DMS 273 (cell line): ENCODE measurements at regions not wholly inside any gene's neighbourhood (a gene's known extent, or its start where the extent isn't known, plus 50 kb on each side); places are given as distances from the start of the nearest gene placed in this dataset.

Experiments used
- DNase-seq: peaks from one replicate; lab custom pipeline; 2025; ENCODE audit not compliant: unreplicated experiment; lab: John Stamatoyannopoulos, UW

DNA sequence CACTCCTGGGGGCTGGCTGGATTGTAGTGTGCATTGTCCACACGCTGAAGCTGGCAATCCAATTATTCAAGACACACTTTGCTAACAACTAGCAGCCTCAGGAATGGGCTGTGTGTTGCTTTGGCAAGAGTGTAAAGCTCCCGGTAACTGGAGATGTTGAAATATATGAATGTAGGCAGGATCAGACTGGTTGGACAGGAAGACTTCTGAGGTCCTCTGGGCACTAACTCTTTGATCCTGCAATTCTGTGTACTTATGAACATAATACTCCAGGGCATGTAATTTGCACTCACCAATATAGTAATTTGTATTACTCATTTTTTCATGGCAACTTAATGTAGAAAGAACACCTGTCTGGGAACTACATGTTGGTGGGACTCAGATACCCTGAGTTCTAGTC, 106.7 kb upstream of the SLC28A3 start:
- DNase-seq, result no peak

DNA sequence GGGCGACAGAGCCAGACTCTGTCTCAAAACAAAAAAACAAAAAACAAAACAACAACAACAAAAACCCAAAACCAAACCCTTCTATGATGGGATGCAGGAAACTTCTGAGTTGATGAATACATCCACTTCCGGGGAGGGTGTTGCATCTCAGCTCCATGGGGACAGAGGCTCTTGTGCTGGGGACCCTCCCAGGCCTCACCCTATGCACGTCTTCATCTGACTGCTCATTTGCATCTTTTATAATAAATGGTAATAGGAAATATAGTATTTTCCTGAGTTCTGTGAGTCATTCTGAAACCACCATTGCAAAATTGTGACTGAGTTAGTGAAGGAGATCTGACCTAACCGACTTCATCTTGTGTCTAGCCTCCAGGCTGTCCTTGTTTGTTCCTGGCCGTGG, 109.5 kb upstream of the SLC28A3 start:
- no peak for DNase-seq

DNA sequence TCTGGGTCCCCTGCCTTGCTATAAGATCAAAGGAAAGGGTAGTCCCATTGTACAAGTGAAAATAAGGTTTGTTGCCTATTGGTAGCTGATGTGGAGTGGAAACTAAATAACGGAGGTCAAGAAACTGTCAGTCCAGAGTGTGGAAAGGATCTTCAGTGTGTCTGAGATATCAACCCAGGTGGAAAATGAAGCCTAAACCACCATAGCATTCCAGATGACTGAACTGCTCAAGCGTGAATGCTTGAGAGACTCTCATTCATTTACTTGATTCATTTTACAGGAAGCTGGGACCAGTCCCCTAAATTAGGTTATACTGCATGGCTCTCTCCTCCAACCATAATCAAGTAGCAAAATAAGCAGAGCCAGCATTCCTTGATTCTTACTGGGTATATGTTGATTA, 116.0 kb upstream of the SLC28A3 start:
- no peak for DNase-seq

DNA sequence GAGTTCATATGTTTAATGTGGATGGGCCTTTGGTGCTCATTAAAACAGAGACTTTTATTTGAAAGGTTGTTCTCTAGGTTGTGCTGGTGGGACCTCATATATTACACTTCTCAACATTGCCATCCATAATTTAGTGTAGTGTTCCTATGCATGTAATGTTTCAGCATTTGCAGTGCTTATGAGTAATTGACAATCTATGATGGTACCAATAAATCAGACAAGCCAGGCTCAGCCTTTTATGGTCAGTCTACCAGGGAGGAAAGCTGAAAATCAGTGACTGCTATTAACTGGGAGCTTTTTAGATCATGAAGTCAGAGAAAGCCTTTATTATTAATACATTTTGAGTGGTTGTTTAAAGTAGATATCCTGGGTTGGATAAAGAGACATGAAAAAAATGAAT, 120.1 kb upstream of the SLC28A3 start:
- DNase-seq, result no peak

DNA sequence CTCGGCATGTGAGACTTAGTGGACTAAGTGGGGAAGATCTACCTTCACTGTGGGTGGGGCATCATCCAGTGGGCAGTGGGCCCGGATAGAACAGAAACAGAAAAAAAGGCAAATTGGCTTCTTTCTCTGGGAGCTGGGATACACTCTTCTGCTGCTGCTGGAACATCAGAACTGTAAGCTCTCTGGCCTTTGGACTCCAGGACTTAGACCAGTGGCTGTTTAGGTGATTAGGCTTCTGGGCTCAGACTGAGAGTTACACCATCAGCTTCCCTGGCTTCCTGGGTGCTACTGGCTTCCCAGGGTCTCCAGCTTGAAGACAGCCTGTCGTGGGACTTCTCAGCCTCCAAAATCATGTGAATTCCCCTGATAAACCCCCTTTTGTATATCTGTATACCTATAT, 122.7 kb upstream of the SLC28A3 start:
- no peak for DNase-seq

DNA sequence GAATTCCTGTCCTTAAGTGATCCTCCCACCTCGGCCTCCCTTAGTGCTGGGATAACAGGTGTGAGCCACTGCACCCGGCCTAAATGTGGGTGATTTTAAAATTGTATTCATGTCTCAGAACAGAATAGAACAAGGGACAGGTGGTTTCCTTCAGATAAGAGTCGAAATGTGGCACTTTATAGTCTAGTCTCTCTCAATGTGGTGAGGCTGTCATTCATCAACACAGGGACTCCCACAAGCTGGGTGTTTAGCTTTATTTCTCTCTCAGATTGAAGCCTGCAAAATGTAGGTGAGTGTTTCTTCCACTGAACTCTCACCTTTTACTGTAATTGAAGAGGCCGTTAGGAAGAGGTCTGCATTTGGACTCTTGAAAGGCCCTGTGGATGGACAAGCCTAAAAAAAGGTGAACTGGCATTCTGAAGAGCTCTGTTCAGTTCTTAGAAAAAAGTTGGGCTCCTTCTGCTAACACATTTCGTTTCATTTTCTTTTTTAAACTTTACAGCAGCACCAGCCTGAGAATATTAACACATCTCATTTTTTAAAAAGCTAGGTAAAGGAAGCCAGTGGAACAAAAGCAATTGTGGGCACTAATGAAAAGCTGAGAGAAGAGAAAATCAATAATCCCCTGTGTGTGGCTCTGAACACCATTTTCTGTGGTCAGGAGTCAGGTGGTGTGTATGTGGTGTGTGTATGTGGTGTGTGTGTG, 126.2 kb upstream of the SLC28A3 start:
- DNase-seq, result no peak

DNA sequence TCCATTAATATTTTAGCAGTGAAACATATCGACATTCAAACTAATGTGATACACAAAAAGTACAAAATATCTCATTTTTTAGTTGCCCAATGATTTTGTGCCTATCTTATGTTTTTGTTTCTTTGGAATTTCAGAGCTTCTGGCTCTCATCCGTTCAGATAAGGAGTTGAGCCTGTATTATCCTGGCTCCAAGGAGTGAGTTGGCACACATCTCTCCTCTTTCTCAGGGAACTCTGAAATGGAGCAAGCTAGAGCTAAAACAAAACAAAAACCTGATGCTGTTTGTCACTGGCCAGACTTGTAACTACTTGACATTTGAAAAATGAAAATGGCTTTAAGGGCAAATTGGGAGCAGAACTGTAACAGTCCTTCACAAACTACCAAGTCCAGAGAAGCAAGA, 131.3 kb upstream of the SLC28A3 start:
- no peak for DNase-seq

DNA sequence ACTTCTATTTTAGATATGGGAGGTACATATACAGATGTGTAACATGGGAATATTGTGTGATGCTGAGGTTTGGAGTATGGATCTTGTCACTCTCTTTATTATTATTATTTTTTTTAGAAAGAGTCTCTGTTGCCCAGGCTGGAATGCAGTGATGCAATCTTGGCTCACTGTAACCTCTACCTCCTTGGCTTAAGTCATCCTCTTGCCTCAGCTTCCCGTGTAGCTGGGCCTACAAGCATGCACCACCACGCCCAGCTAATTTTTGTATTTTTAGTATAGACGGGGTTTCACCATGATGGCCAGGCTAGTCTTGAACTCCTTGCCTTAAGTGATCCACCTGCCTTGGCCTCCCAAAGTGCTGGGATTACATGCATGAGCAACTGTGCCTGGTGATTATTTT, 138.4 kb upstream of the SLC28A3 start:
- DNase-seq, result no peak

DNA sequence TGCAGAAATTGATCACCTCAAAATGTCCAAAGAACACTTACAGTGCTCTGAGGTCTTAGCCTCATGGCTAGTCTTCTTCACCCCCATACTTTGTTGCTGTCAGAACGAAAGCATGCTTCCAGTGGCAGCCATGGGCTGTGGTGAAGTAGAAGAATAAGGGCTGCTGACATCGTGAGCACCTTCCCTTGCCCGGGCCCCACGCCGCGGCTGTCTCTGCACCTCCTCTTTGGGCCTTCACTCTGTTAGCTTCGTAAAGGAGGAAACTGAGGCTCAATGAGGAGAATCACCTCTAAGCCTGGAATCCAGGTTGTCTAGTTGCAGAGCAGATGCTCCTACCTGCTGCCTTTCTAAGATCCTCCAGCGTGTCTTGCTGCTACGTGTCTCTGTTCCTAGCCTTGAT, 139.5 kb upstream of the SLC28A3 start:
- no peak for DNase-seq

DNA sequence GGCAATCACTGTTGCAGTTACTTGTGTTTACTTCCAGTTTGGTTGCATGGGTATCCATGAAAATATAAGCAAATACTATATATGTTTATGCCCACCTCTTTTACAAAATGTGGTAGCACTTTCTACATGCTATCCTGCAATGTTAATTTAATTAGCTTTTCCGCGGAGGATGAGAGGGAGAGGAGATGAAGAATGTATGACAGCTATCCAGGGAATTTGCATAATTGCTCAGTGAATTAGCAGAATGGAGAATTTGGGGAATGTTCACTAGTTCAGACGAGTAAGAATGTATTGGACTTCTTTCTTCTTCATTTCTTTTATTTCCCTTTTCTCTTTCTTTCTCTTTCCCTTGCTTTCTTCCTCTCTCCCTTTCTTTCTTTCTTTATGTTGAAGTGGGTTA, 140.7 kb upstream of the SLC28A3 start:
- DNase-seq, result no peak

DNA sequence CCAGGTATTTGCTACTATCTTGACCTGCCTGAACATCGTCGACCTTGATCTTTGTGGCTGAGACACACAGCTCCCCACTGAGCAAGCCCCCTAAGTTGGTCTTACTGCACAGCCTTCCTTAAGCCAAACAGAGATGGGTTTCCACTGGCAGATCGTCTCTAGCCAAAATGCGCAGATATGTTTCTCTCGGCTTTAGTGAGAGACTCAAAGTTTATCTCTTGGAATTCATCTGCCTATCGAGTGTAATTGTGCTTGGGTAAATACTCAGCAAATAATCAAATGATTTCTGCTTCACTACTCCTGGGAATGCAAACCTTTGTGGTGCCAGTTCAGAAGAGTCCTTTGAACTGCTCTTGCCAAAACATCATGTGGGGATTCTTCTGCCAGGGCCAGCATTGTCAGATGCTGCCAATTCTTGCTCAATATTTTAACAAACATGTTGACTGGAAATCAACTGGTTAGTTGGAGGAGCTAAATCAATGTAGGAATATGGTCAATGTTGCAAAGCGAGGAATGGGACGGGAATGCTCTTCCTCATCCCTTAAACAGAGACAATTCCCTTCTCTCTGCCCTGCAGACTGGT, 141.2 kb upstream of the SLC28A3 start:
- DNase-seq, result no peak

DNA sequence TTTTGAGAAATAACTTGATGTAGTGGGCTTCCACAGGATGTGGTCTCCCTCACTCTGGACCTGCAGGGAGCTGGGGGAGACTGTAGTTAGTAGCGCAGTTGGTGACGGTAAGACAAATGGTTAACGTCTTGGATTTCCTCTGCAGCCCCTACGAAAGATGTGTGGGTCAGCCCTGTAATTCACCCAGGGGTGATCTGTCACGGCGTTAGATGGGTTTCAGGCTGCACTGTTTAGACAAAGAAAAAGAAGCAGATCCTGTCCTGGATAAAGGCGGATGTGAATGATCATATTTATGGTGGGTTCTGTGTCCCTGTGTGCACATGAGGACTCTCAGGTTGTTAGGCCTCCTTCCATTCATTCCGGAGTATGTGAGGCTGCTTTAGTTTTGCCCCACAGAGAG, 142.0 kb upstream of the SLC28A3 start:
- no peak for DNase-seq

DNA sequence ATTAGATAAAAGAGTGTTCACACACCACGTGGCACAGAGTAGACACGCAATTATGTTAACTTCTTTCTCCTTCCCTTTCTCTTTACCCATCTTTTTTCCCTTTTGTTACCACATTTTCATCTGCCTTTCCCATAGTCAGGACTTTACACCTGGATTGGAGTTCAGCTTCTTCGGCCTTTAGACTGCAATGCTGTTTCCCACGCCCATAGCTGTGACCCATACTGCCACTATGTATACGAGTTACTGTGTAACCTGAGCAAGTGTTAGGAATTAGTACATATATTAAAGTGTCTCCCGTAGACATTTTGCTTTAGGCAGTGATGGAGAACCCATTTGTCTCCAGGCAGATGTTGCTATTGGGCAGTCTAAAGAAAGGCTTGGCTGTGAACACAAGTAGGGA, 143.6 kb upstream of the SLC28A3 start:
- no peak for DNase-seq

DNA sequence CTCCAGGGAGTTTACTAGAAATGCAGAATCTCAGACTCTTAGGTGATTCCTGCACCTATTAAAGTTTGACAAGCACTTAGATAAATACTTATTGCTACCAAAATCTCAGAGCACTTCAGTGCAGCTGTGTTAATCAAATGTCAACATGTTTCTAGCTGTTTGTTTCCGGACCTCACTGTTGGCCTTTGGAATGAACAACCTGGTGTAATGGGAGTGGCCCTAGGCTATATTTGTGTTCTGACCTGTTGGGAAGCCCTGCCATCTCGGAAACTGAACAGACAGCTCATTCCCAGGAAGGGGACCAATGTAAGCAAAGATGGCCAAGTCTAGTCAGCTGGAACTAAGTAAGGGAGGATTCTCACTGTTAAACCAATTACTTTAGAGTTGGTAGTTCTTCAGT, 145.0 kb upstream of the SLC28A3 start:
- no peak for DNase-seq

DNA sequence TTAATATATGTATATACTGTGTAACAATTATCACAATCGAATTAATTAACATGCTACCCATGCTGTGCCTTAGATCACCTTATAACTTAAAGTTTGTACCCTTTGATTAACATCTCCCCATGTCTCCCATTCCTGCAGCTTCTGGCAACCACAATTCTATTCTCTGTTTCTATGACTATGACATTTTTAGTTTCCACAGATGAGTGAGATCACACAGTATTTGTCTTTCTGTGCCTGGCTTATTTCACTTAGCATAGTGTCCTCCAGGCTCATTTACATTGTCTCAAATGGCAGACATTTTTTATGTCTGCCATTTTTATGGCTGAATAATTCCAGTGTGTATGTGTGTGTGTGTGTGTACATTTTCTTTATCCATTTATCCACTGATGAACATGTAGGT, 146.1 kb upstream of the SLC28A3 start:
- DNase-seq, result no peak

DNA sequence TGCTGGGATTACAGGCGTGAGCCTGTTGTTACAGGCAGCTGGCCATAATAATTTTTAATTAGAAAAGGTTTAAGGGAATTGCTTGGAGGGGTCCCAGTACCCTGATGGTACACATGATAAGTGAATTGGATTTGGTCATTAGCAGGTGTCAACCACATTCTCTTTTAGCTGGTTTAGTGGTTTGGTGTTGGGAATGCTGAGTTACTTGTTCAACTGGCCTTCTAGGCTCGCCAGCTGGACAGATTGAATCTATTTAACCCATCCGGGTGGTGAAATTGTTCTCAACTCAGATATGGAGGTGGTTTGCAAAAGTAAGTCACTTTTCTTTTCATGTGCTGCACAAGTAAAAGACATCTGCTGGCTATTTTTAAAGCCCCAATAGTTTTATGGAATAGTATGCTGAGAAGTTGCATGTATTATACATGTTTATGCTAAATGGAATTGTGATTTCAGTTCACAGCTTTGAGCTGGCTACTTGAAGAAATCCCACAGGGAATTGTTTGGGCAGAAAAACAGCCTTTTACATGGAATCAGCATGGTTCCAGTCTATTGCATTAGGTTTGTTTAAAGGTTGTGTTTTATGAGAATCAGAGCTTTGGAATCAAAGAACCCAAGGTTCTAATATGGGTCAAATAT, 149.8 kb upstream of the SLC28A3 start:
- DNase-seq, result peak; percentile 6

DNA sequence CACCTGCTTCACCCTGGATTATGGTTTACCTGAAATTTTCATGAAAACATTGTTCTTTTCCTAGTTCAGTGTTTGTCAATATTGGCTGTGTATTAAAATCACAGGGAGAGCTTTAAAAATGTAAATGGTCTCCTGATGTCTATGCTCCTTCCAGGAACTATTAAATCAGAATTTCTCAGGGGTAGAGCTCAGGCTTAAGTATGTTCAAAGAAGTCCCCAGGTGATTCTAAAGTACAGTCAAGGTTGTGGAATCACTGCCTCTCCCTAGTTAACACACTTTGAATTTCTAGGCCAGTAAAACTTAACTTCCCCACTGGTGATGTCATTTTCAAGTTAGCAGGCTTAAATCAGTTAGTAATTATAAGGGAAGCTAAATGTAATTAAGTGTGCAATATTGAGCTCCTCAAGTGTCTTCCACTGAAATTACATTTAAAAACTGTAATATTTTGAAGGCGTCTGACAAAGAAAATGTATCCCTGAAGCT, 150.3 kb upstream of the SLC28A3 start:
- no peak for DNase-seq

DNA sequence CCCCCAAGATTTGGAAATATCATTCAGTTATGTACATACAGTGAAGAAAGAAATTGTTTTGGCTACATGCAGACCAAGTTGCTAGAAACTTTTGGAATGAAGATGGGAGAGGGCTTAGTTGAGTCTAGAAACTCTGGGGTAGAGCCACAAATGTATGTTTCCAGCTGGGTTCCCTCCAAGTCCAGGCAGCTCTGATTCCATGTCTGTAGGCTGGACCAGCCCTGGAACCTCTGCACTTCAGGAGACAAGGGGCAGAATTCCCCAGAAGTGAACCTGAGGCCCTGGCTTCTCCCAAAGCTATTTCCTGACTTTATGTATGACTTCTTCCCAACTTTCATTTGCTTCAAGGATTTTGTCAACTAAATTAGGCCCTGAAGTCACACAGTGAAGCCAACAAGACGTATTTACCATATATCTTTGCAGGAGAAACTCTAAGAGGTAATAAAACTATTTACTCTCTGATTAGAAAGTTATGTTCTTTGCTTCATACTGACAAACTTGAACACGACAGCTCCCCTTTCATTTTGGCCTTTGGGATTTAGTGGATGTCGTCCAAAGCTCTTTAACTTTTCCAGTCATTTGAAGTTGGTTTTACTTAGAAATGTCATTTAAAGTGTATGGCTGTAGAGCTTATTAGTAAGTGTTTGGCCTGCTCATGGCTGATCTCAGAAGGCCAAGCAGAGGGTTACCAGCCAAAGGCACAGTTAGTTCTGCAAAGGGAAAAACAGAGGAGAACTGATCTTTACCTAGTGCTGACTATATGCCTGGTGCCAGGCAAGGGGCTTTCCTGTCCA, 152.0 kb upstream of the SLC28A3 start:
- no peak for DNase-seq

DNA sequence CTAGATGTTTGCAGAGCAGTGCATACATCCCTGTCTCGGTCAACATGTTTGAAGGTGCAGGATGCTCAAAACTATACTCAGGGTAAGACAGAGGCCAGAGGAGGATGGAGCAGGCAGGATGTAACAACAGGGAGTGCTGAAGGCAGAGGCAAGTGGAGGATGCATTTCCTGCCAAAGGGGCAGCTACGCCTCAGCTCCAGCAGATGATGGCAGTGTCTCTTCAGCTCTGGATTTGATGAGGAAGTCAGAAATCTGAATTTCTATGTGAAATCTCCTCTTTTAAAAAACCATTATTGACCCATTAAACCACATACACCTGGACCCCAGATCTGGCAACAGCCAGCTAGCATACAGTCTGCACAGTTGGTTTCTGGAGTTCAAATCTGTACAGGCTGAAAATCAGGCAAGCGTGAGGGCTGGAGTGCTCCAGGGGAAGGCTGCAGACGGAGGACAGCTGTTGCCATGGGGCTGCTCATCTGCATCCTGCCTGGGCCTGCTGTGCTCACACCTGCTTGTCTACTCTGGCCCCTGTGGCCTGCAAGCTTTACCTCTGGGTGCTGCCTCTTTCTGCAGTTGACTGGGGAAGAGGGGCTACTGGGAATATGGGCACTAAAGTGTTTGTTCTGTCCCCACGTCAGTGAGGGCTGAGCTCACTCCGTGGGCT, 152.9 kb upstream of the SLC28A3 start:
- DNase-seq, result peak; percentile 46

DNA sequence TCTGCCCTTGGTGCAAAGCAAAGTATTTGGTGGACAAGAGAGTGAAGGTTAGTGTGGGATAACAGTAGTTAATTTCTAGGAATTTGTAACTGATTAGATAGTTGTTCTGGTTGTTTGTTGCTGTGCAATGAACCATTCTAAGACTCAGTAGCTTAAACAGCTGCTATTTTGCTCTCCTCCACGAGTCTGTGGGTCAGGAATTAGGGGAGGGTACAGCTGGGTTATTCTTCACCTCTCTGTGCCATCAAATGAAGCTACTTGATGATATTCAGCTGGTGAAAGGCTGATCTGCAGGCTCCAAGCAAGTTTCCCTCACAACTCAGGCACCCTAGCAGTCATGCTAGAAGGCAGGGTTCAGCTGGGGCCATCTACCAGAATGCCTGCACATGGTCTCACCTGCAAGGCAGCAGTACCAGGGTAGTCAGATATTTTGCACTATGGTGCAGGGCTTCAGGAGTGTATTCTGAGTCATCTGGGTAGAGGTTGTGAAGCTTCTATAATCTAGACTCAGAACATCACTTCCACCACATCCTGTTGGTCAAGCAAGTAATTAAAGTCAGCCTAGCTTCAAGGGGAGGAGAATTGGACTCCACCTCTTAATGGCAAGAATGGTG, 159.5 kb upstream of the SLC28A3 start:
- no peak for DNase-seq

DNA sequence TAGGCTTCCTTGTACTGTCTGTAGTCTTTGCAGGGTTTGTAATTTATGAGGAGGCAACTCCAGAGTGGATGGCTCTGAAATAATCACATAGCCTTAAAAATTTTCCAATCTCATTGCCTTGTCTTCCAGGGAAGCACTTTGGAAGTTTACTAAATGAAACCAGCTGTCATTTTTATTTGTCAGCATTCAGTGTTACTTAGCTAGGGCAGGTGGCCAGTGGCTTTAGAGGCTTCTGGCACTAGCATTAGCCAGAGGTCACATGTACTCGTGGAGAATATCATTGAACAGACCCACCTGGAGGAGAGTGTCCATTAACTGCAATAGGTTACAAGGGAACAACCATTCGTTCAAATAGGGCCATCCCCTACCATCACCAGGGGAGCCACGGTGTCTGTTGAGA, 160.3 kb upstream of the SLC28A3 start:
- no peak for DNase-seq
